PC-9 (cell line): ENCODE measurements at regions not wholly inside any gene's neighbourhood (a gene's known extent, or its start where the extent isn't known, plus 50 kb on each side); places are given as distances from the start of the nearest gene placed in this dataset.

Source experiments
- BruUV-seq: library from RNA; stranded (reverse); fragments of 400-500 nt; replicated peaks from 2 replicates; lab custom pipeline; 2021; lab: Mats Ljungman, UMichigan
- CTCF ChIA-PET: fragments of 300-600 bp; sonication (Branson Sonifier 250); formaldehyde crosslinking; loops from one replicate; lab custom pipeline; 2022; ENCODE audit warnings: antibody characterized with exemption; lab: Charles Lee
- POLR2A ChIA-PET: fragments of 300-600 bp; sonication (Branson Sonifier 250); formaldehyde crosslinking; loops from one replicate; lab custom pipeline; 2022; ENCODE audit warnings: antibody characterized with exemption; ENCODE audit not compliant: unreplicated experiment; lab: Charles Lee
- DNase-seq, 2 experiments: peaks; one replicate each; pipeline versions ENCODE4 v3.0.0 to v3.0.0-alpha.2; 2015 to 2022; ENCODE audit warnings: mixed read lengths in 1 of 2
- H2AFZ ChIP-seq: fragments of 200-600 bp; sonication (generic); 2 replicates; pipeline ENCODE4 v1.8.1; 2017; ENCODE audit warnings: antibody characterized with exemption
- H3F3A ChIP-seq: fragments of 200-600 bp; sonication (generic); 2 replicates; pipeline ENCODE4 v1.8.1; 2017; ENCODE audit warnings: antibody characterized with exemption, mild to moderate bottlenecking, low read depth; ENCODE audit not compliant: insufficient read depth
- H3K27ac ChIP-seq: fragments of 200-600 bp; sonication (generic); 2 replicates; pipeline ENCODE4 v1.6.1; 2016; ENCODE audit warnings: mixed run types
- H3K27me3 ChIP-seq: fragments of 200-600 bp; sonication (generic); 2 replicates; pipeline ENCODE4 v1.6.1; 2016; ENCODE audit warnings: low read depth, mixed run types; ENCODE audit not compliant: insufficient read depth
- H3K36me3 ChIP-seq: fragments of 200-600 bp; sonication (generic); 2 replicates; pipeline ENCODE4 v1.6.1; 2016; ENCODE audit warnings: low read depth, mixed run types
- H3K4me1 ChIP-seq: fragments of 200-600 bp; sonication (generic); replicated peaks from 2 replicates; pipeline ENCODE4 v1.6.1; 2016; ENCODE audit warnings: mixed run types; ENCODE audit not compliant: insufficient read depth
- H3K4me2 ChIP-seq: fragments of 200-600 bp; sonication (generic); 2 replicates; pipeline ENCODE4 v1.6.1; 2017; ENCODE audit warnings: mixed run types
- H3K4me3 ChIP-seq: fragments of 200-600 bp; sonication (generic); 2 replicates; pipeline ENCODE4 v1.6.1; 2016; ENCODE audit warnings: mixed run types
- H3K79me2 ChIP-seq: fragments of 200-600 bp; sonication (generic); 2 replicates; pipeline ENCODE4 v1.6.1; 2017; ENCODE audit warnings: low read depth, mixed run types
- H3K9me2 ChIP-seq: fragments of 200-600 bp; sonication (generic); 2 replicates; pipeline ENCODE4 v1.8.1; 2017; ENCODE audit warnings: mild to moderate bottlenecking; ENCODE audit not compliant: insufficient read depth
- H3K9me3 ChIP-seq: fragments of 200-600 bp; sonication (generic); 2 replicates; pipeline ENCODE4 v1.8.1; 2016; ENCODE audit warnings: low read depth; ENCODE audit not compliant: insufficient read depth
- H4K20me1 ChIP-seq: fragments of 200-600 bp; sonication (generic); 2 replicates; pipeline ENCODE4 v1.8.1; 2017; ENCODE audit not compliant: insufficient read depth
- EZH2 ChIP-seq: fragments of 200-600 bp; sonication (generic); IDR thresholded peaks from 2 replicates; pipeline ENCODE4 v1.8.0; 2017; ENCODE audit warnings: antibody characterized with exemption, low read depth
- intact Hi-C: fragments of 100-400 bp; cut with micrococcal nuclease; formaldehyde crosslinking; loops from one replicate; pipeline ENCODE4 v1.10.0; 2022; ENCODE audit not compliant: unreplicated experiment
- TF ChIP-seq, protein P1 (sequence below): fragments of 200-600 bp; sonication (generic); conservative IDR thresholded peaks from 2 replicates; pipeline ENCODE4 v1.6.1; 2017; ENCODE audit warnings: mixed run types, antibody characterized with exemption, mild to moderate bottlenecking, moderate library complexity

- no peak overlapping the region for H3K4me3 ChIP-seq
- no TSS peak for BruUV-seq
- TF ChIP-seq, protein P1, sequence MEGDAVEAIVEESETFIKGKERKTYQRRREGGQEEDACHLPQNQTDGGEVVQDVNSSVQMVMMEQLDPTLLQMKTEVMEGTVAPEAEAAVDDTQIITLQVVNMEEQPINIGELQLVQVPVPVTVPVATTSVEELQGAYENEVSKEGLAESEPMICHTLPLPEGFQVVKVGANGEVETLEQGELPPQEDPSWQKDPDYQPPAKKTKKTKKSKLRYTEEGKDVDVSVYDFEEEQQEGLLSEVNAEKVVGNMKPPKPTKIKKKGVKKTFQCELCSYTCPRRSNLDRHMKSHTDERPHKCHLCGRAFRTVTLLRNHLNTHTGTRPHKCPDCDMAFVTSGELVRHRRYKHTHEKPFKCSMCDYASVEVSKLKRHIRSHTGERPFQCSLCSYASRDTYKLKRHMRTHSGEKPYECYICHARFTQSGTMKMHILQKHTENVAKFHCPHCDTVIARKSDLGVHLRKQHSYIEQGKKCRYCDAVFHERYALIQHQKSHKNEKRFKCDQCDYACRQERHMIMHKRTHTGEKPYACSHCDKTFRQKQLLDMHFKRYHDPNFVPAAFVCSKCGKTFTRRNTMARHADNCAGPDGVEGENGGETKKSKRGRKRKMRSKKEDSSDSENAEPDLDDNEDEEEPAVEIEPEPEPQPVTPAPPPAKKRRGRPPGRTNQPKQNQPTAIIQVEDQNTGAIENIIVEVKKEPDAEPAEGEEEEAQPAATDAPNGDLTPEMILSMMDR = no peak
- TF ChIP-seq EZH2 = no peak
- no peaks in the 10 kb centered on the region for H3F3A ChIP-seq
- H3K4me1 ChIP-seq = no peaks in the 10 kb centered on the region
- no peaks in the 10 kb centered on the region for H3K9me3 ChIP-seq
- DNase-seq = no peak
- peaks cover 6% of the 10 kb centered on the region for H3K9me2 ChIP-seq
- intact Hi-C loops = no loop called here
- H2AFZ ChIP-seq = no peak overlapping the region
- POLR2A ChIA-PET = no interaction called here
- H3K4me2 ChIP-seq = no peak overlapping the region
- CTCF ChIA-PET = no interaction called here
- H4K20me1 ChIP-seq = 0 out of 2 replicates have a peak, but pooled peaks cover 3% of the 10 kb centered on the region
- no peaks in the 10 kb centered on the region for H3K36me3 ChIP-seq
- H3K27ac ChIP-seq = no peak overlapping the region
- H3K79me2 ChIP-seq = no peaks in the 10 kb centered on the region
- peaks cover 33% of the 10 kb centered on the region for H3K27me3 ChIP-seq
Observed at GRCh38 chr22:33188326-33188725, 130.1 kb upstream of the SYN3 start.

GRCh38 chr22:33186816-33187215 lies 128.6 kb upstream of the SYN3 start:
- DNase-seq = no peak
- TF ChIP-seq, protein P1 = no peak
- TF ChIP-seq EZH2 = no peak
- BruUV-seq = no TSS peak
- H3F3A ChIP-seq = no peaks in the 10 kb centered on the region
- H4K20me1 ChIP-seq = no peaks in the 10 kb centered on the region
- CTCF ChIA-PET = no interaction called here
- no peaks in the 10 kb centered on the region for H3K4me1 ChIP-seq
- POLR2A ChIA-PET = no interaction called here
- no peak overlapping the region for H3K4me2 ChIP-seq
- H3K4me3 ChIP-seq = no peak overlapping the region
- peaks cover 6% of the 10 kb centered on the region for H3K9me2 ChIP-seq
- no peaks in the 10 kb centered on the region for H3K9me3 ChIP-seq
- intact Hi-C loops = no loop called here
- H3K79me2 ChIP-seq = no peaks in the 10 kb centered on the region
- no peak overlapping the region for H3K27ac ChIP-seq
- no peak overlapping the region for H2AFZ ChIP-seq
- H3K36me3 ChIP-seq = no peaks in the 10 kb centered on the region
- peaks cover 26% of the 10 kb centered on the region for H3K27me3 ChIP-seq

DNA sequence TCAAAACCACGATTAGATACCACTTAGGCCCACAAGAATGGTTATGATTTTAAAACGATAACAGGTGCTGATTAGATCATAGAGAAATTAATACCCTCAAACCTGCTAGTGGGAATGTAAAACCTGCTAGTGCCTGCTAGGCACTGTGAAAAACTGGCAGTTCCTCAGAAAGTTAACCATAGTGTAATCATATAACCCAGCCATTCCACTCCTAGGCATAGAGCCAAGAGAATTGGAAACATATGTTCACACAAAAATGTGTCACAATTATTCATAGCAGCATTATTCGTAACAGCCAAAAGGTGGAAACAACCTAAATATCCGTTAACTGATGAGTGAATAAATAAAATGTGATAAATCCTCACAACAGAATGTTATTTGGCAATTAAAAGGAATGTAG lies 122.2 kb upstream of the SYN3 start:
- CTCF ChIA-PET = no interaction called here
- no TSS peak for BruUV-seq

More for the DNA sequence above, 122.2 kb upstream of the SYN3 start:
- Histone ChIP-seq H3K36me3 (no peaks in the 10 kb centered on the region), H3K27me3 (peaks cover 23% of the 10 kb centered on the region), H3K27ac (no peak overlapping the region), H3K9me3 (no peaks in the 10 kb centered on the region), H4K20me1 (no peaks in the 10 kb centered on the region), H3K4me3 (no peak overlapping the region), H3K4me2 (no peak overlapping the region), H3K9me2 (peaks cover 6% of the 10 kb centered on the region; the same call in 1 of the 2 replicates), H3K79me2 (no peaks in the 10 kb centered on the region), H2AFZ (no peak overlapping the region), H3F3A (no peaks in the 10 kb centered on the region), H3K4me1 (no peaks in the 10 kb centered on the region)
- TF ChIP-seq, protein P1 = no peak
- no peak for TF ChIP-seq EZH2
- no peak for DNase-seq
- POLR2A ChIA-PET = no interaction called here
- intact Hi-C loops = no loop called here
